ENCODE measurements at regions not wholly inside any gene's neighbourhood (a gene's known extent, or its start where the extent isn't known, plus 50 kb on each side); places are given as distances from the start of the nearest gene placed in this dataset.

GRCh38 chr6:19613678-19614077 lies 223.5 kb upstream of the ID4 start:
- peaks cover 15 to 16% of the 10 kb centered on the region in 2 donors for H3K9me3 Mint-ChIP-seq
- H3K36me3 Mint-ChIP-seq, result peaks cover 0 to 12% of the 10 kb centered on the region in 2 donors
- H3K27ac Mint-ChIP-seq, result no peak overlapping the region
- DNase-seq (ENCODE audit: low spot score in 2 of 2) (no peak), ATAC-seq (no peak)

- DNase-seq (ENCODE audit: low spot score in 2 of 2) (no peak), ATAC-seq (no peak)
- Mint-ChIP-seq H3K27ac (no peak overlapping the region), H3K36me3 (peaks cover 0 to 13% of the 10 kb centered on the region in 2 donors), H3K9me3 (peaks cover 16 to 23% of the 10 kb centered on the region in 2 donors)
Measured at GRCh38 chr6:19616022-19616421, 221.1 kb upstream of the ID4 start.

- ATAC-seq (no peak), DNase-seq (ENCODE audit: low spot score in 2 of 2) (no peak)
- Mint-ChIP-seq H3K9me3 (no peaks in the 10 kb centered on the region), H3K36me3 (no peaks in the 10 kb centered on the region), H3K27ac (no peak overlapping the region)
Measured at GRCh38 chr6:19632230-19632629, 204.9 kb upstream of the ID4 start.

DNA sequence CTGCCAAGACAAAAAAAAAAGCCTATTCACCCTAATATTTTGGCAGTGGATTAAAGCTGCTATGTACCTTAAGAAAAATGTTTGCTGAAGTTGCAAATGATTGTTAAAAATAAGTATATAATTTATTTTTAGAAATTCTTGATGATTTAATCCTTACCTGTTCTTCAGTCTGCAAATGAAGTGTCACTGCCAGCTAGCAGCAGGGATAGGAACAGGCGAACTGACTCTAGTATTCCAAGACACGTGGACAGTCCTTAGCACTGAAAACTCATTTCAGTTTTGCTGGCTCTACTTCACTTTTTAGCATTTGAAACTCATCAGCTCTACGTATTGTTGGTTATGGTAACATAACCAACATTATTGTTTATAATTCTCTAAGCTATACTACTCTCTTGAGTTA lies 204.4 kb upstream of the ID4 start:
- H3K36me3 Mint-ChIP-seq, result no peaks in the 10 kb centered on the region

DNA sequence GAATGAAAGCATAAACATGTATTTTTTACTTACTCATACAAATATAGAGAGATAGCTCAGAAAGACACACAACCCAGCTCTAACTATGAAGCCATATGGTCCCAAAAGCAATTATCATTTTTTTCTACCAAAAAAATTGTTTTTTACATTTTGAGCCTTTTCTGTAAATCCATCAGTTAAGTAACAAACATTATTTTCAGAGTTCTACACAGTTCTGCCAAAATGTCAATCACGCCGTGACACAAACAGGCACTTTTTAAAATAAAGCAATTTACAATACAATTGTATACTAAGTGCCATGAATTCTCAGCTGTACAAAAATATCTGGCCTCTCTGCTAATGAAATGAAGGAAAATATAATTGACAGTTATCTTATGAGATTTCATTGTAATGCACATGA lies 201.4 kb upstream of the ID4 start:
- ATAC-seq, result no peak
- Mint-ChIP-seq H3K27ac (no peak overlapping the region), H3K36me3 (no peaks in the 10 kb centered on the region), H3K9me3 (peaks cover 6 to 7% of the 10 kb centered on the region in 2 donors)
- no peak for DNase-seq (ENCODE audit: low spot score in 2 of 2)

More for the DNA sequence above, 204.4 kb upstream of the ID4 start:
- H3K9me3 Mint-ChIP-seq, result no peaks in the 10 kb centered on the region
- no peak for ATAC-seq
- no peak for DNase-seq (ENCODE audit: low spot score in 2 of 2)
- no peak overlapping the region for H3K27ac Mint-ChIP-seq

DNA sequence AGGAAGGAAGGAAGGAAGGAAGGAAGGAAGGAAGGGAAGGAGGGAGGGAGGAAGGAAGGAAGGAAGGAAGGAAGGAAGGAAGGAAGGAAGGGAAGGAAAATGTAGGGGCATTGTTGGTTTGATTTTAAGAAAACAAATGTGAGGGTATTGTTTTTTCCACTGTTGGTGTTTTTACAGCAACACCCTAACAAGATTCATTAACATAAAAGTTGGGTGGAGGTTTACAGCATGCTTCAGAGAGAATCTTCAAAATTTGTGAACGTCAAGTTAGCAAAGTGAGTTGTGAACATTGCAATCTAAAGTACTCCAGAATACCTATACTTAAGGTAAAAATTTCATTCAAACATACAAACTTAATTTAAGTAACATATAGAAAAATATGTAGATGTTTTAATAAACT lies 200.2 kb upstream of the ID4 start:
- Mint-ChIP-seq H3K9me3 (peaks cover 6 to 7% of the 10 kb centered on the region in 2 donors), H3K27ac (no peak overlapping the region), H3K36me3 (no peaks in the 10 kb centered on the region)
- ATAC-seq (no peak), DNase-seq (ENCODE audit: low spot score in 2 of 2) (no peak)

GRCh38 chr6:19638931-19639330 lies 198.2 kb upstream of the ID4 start:
- H3K27ac Mint-ChIP-seq, result no peak overlapping the region
- peaks cover 6 to 9% of the 10 kb centered on the region in 2 donors for H3K9me3 Mint-ChIP-seq
- no peaks in the 10 kb centered on the region for H3K36me3 Mint-ChIP-seq
- ATAC-seq (no peak), DNase-seq (ENCODE audit: low spot score in 2 of 2) (no peak)

GRCh38 chr6:19643287-19643686 lies 193.9 kb upstream of the ID4 start:
- Mint-ChIP-seq H3K27ac (no peak overlapping the region), H3K9me3 (peaks cover 5 to 12% of the 10 kb centered on the region in 2 donors), H3K36me3 (no peaks in the 10 kb centered on the region)
- DNase-seq (ENCODE audit: low spot score in 2 of 2), result no peak
- ATAC-seq, result no peak

GRCh38 chr6:19643713-19644112 lies 193.5 kb upstream of the ID4 start:
- no peak overlapping the region for H3K27ac Mint-ChIP-seq
- DNase-seq (ENCODE audit: low spot score in 2 of 2) (no peak), ATAC-seq (no peak)

DNA sequence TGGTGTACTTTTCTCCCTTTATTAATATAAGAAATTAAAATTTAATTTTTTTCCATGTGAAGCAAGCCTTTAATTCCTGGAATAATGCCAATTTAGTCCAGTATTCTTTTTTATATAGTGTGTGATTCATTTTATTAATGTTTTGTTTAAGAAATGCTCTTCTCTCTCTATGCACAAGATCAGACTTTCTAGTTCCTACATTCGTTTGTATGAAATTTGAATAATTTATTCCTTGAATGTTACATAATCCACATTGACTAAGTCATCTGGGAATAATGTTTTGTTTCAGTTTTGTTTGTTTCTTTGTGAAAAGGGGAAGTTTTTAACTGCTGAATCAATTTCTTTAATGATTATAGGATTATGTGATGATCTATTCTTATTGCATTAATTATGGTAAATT lies 181.4 kb upstream of the ID4 start:
- no peak for DNase-seq (ENCODE audit: low spot score in 2 of 2)
- ATAC-seq, result no peak
- H3K27ac Mint-ChIP-seq, result no peak overlapping the region
- H3K36me3 Mint-ChIP-seq, result no peaks in the 10 kb centered on the region
- H3K9me3 Mint-ChIP-seq, result no peaks in the 10 kb centered on the region

More at GRCh38 chr6:19643713-19644112, 193.5 kb upstream of the ID4 start:
- H3K9me3 Mint-ChIP-seq, result peaks cover under 1 to 12% of the 10 kb centered on the region in 2 donors
- H3K36me3 Mint-ChIP-seq, result no peaks in the 10 kb centered on the region

- Mint-ChIP-seq H3K27ac (no peak overlapping the region), H3K9me3 (peaks cover 6% of the 10 kb centered on the region in 2 donors), H3K36me3 (no peaks in the 10 kb centered on the region)
- ATAC-seq (no peak), DNase-seq (ENCODE audit: low spot score in 2 of 2) (no peak)
Measured at GRCh38 chr6:19660123-19660910, 176.9 kb upstream of the ID4 start.

DNA sequence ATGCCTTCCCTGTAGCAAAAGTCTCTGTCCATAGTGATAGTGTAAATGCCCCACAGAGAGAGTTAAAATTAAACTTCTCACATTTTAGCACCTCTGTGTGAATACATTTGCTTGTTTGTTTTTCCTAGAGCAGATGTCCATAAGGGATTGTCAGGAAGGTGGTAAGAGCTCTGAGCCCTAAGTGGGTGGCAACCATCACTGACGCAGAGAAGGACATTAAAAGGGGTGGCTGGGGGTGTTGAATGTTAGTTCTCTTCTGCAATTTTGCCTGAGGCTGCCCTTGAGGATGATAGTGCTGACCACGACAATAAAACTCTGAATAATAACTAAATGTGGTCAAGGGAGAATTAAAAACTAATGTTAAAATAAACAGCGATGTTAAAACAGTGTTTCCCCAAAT lies 174.3 kb upstream of the ID4 start:
- Mint-ChIP-seq H3K27ac (no peak overlapping the region), H3K36me3 (no peaks in the 10 kb centered on the region), H3K9me3 (peaks cover 6% of the 10 kb centered on the region in 2 donors)
- no peak for ATAC-seq
- DNase-seq (ENCODE audit: low spot score in 2 of 2), result no peak

DNA sequence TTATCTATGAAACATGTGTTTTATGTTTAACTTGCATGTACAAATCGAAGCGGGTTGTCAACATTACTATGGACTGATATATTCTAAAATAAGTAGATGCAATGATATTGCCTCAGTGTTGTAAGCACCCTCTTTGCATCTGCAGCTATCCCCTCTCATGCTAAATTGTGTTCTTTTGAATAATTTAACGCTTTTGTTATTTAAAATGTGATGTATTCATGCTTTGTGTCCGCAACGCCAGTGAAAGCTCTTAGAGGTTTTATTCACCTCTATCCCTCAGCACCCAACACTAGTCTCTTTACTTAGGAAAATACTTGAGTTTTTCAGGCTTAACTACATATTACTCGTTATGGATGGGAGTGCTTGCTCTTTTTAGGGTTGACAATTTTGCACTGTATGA lies 173.7 kb upstream of the ID4 start:
- H3K36me3 Mint-ChIP-seq, result no peaks in the 10 kb centered on the region

GRCh38 chr6:19664050-19664449 lies 173.1 kb upstream of the ID4 start:
- ATAC-seq (no peak), DNase-seq (ENCODE audit: low spot score in 2 of 2) (no peak)
- H3K9me3 Mint-ChIP-seq, result peaks cover 6% of the 10 kb centered on the region in 2 donors
- no peaks in the 10 kb centered on the region for H3K36me3 Mint-ChIP-seq
- no peak overlapping the region for H3K27ac Mint-ChIP-seq

More for the DNA sequence above, 173.7 kb upstream of the ID4 start:
- ATAC-seq (no peak), DNase-seq (ENCODE audit: low spot score in 2 of 2) (no peak)
- Mint-ChIP-seq H3K9me3 (peaks cover 6% of the 10 kb centered on the region in 2 donors), H3K27ac (no peak overlapping the region)

- H3K36me3 Mint-ChIP-seq, result no peaks in the 10 kb centered on the region
- ATAC-seq (no peak), DNase-seq (ENCODE audit: low spot score in 2 of 2) (no peak)
- H3K27ac Mint-ChIP-seq, result no peak overlapping the region
- peaks cover 6% of the 10 kb centered on the region in 2 donors for H3K9me3 Mint-ChIP-seq
Measured at GRCh38 chr6:19664878-19665612, 172.1 kb upstream of the ID4 start.

- no peak for ATAC-seq
- H3K9me3 Mint-ChIP-seq, result peaks cover 6% of the 10 kb centered on the region in 2 donors
- no peak for DNase-seq (ENCODE audit: low spot score in 2 of 2)
- no peaks in the 10 kb centered on the region for H3K36me3 Mint-ChIP-seq
- no peak overlapping the region for H3K27ac Mint-ChIP-seq
Measured at GRCh38 chr6:19665613-19665909, 171.6 kb upstream of the ID4 start.

- no peak for DNase-seq (ENCODE audit: low spot score in 2 of 2)
- no peak for ATAC-seq
- Mint-ChIP-seq H3K36me3 (no peaks in the 10 kb centered on the region), H3K27ac (no peak overlapping the region), H3K9me3 (peaks cover 6% of the 10 kb centered on the region in 2 donors)
Measured at GRCh38 chr6:19668710-19669109, 168.5 kb upstream of the ID4 start.

- no peak for ATAC-seq
- Mint-ChIP-seq H3K9me3 (peaks cover 3 to 4% of the 10 kb centered on the region in 2 donors), H3K36me3 (no peaks in the 10 kb centered on the region), H3K27ac (no peak overlapping the region)
- no peak for DNase-seq (ENCODE audit: low spot score in 2 of 2)
Measured at GRCh38 chr6:19669206-19669605, 168.0 kb upstream of the ID4 start.

Data from activated naive CD4-positive, alpha-beta T cell treated with anti-CD3 and anti-CD28 coated beads, Interleukin-2, amount 50 U/mL, for 72 hours (primary cell).